Esophagus squamous epithelium (tissue), 4 donors: ENCODE measurements at regions not wholly inside any gene's neighbourhood (a gene's known extent, or its start where the extent isn't known, plus 50 kb on each side); places are given as distances from the start of the nearest gene placed in this dataset.

Source experiments
- CTCF ChIP-seq, 6 experiments: fragments of 450-650 bp in 4 of 6; fragments of 200-600 bp in 2 of 6; sonication (generic) in 2 of 6; IDR thresholded peaks; one replicate each; pipeline ENCODE4 v1.5.1; 2016 to 2019; ENCODE audit warnings: antibody characterized with exemption in 6 of 6, mild to moderate bottlenecking in 4 of 6, moderate library complexity in 4 of 6
- POLR2A ChIP-seq, 4 donors: fragments of 450-650 bp; IDR thresholded peaks; one replicate each; pipeline ENCODE4 v1.6.1; 2017; ENCODE audit warnings: antibody characterized with exemption in 4 of 4, mild to moderate bottlenecking in 4 of 4, moderate library complexity in 3 of 4

- TF ChIP-seq CTCF (IDR thresholded peaks at IDR 0.05) (no peak), POLR2A (IDR thresholded peaks at IDR 0.05) (no peak)
Measured at GRCh38 chr2:128799730-128800129, 481.1 kb upstream of the HS6ST1 start.
